ENCODE measurements at regions not wholly inside any gene's neighbourhood (a gene's known extent, or its start where the extent isn't known, plus 50 kb on each side); places are given as distances from the start of the nearest gene placed in this dataset.

GRCh38 chr4:157964463-157964862 lies 208.4 kb downstream of the GASK1B start:
- peaks cover 0 to 2% (median 0%) of the 10 kb centered on the region in 4 donors for H3K4me1 ChIP-seq (ENCODE audit: control insufficient read depth in 4 of 4, insufficient read depth in 4 of 4, low read length in 3 of 4)
- H3K9me3 ChIP-seq (ENCODE audit: control insufficient read depth in 4 of 4, low read length in 3 of 4): no peaks in the 10 kb centered on the region
- H3K4me3 ChIP-seq (ENCODE audit: low read depth in 1 of 3, low read length in 3 of 3): no peak overlapping the region
- H3K9ac ChIP-seq (ENCODE audit: low read depth in 1 of 2, low read length in 2 of 2): no peak overlapping the region
- H3K36me3 ChIP-seq (ENCODE audit: control insufficient read depth in 4 of 4, insufficient read depth in 3 of 4, low read depth in 1 of 4, low read length in 3 of 4): no peaks in the 10 kb centered on the region
- H3K27ac ChIP-seq (ENCODE audit: low read depth in 1 of 2, low read length in 2 of 2): no peak overlapping the region
- 72% methylated on average over 2 of the region's 2 CpGs for WGBS
- DNase-seq (ENCODE audit: low spot score): no peak
- H3K27me3 ChIP-seq (ENCODE audit: control insufficient read depth in 4 of 4, insufficient read depth in 4 of 4, low read length in 3 of 4): no peaks in the 10 kb centered on the region
- TF ChIP-seq GABPA (IDR thresholded peaks at IDR 0.05 in 1 of 2, conservative IDR thresholded peaks at IDR 0.05 in 1 of 2) (no peak), ATF3 (IDR thresholded peaks at IDR 0.05) (no peak), FOXA2 (IDR thresholded peaks at IDR 0.05) (no peak)

- H3K36me3 ChIP-seq (ENCODE audit: control insufficient read depth in 4 of 4, insufficient read depth in 3 of 4, low read depth in 1 of 4, low read length in 3 of 4): no peaks in the 10 kb centered on the region
- H3K4me1 ChIP-seq (ENCODE audit: control insufficient read depth in 4 of 4, insufficient read depth in 4 of 4, low read length in 3 of 4): peaks cover 0 to 2% (median 0%) of the 10 kb centered on the region in 4 donors
- no peak overlapping the region for H3K27ac ChIP-seq (ENCODE audit: low read depth in 1 of 2, low read length in 2 of 2)
- H3K9ac ChIP-seq (ENCODE audit: low read depth in 1 of 2, low read length in 2 of 2): no peak overlapping the region
- no peaks in the 10 kb centered on the region for H3K9me3 ChIP-seq (ENCODE audit: control insufficient read depth in 4 of 4, low read length in 3 of 4)
- no peaks in the 10 kb centered on the region for H3K27me3 ChIP-seq (ENCODE audit: control insufficient read depth in 4 of 4, insufficient read depth in 4 of 4, low read length in 3 of 4)
- WGBS: 63% methylated on average over 2 of the region's 2 CpGs
- H3K4me3 ChIP-seq (ENCODE audit: low read depth in 1 of 3, low read length in 3 of 3): no peak overlapping the region
- no peak for DNase-seq (ENCODE audit: low spot score)
- TF ChIP-seq REST (IDR thresholded peaks at IDR 0.05): no peak
- no peak for TF ChIP-seq SP1 (IDR thresholded peaks at IDR 0.05)
- TF ChIP-seq TAF1 (conservative IDR thresholded peaks at IDR 0.05): no peak
- no peak for TF ChIP-seq FOXA1 (IDR thresholded peaks at IDR 0.05)
- TF ChIP-seq ZBTB33 (IDR thresholded peaks at IDR 0.05): no peak
- no peak for TF ChIP-seq RAD21 (IDR thresholded peaks at IDR 0.05)
Observed at GRCh38 chr4:157961229-157961990, 211.4 kb downstream of the GASK1B start.

- no peaks in the 10 kb centered on the region for H3K27me3 ChIP-seq (ENCODE audit: control insufficient read depth in 4 of 4, insufficient read depth in 4 of 4, low read length in 3 of 4)
- WGBS: 75% methylated on average over 1 of the region's 1 CpG
- H3K4me1 ChIP-seq (ENCODE audit: control insufficient read depth in 4 of 4, insufficient read depth in 4 of 4, low read length in 3 of 4): no peaks in the 10 kb centered on the region
- no peaks in the 10 kb centered on the region for H3K36me3 ChIP-seq (ENCODE audit: control insufficient read depth in 4 of 4, insufficient read depth in 3 of 4, low read depth in 1 of 4, low read length in 3 of 4)
- no peak overlapping the region for H3K27ac ChIP-seq (ENCODE audit: low read depth in 1 of 2, low read length in 2 of 2)
- H3K9ac ChIP-seq (ENCODE audit: low read depth in 1 of 2, low read length in 2 of 2): no peak overlapping the region
- H3K4me3 ChIP-seq (ENCODE audit: low read depth in 1 of 3, low read length in 3 of 3): no peak overlapping the region
- no peak for DNase-seq (ENCODE audit: low spot score)
- H3K9me3 ChIP-seq (ENCODE audit: control insufficient read depth in 4 of 4, low read length in 3 of 4): no peaks in the 10 kb centered on the region
- TF ChIP-seq REST (IDR thresholded peaks at IDR 0.05) (no peak), HNF4G (IDR thresholded peaks at IDR 0.05) (no peak), YY1 (IDR thresholded peaks at IDR 0.05) (no peak), MAX (IDR thresholded peaks at IDR 0.05) (no peak), SP1 (IDR thresholded peaks at IDR 0.05) (no peak), FOXA1 (IDR thresholded peaks at IDR 0.05) (no peak), FOXA2 (IDR thresholded peaks at IDR 0.05) (no peak), GABPA (IDR thresholded peaks at IDR 0.05 in 1 of 2, conservative IDR thresholded peaks at IDR 0.05 in 1 of 2) (no peak), NR2F2 (IDR thresholded peaks at IDR 0.05) (no peak)
Observed at GRCh38 chr4:157957905-157958304, 214.9 kb downstream of the GASK1B start.
